Common myeloid progenitor, CD34-positive (primary cell): ENCODE measurements at regions not wholly inside any gene's neighbourhood (a gene's known extent, or its start where the extent isn't known, plus 50 kb on each side); places are given as distances from the start of the nearest gene placed in this dataset.

ENCODE experiments used
- CTCF ChIA-PET: fragments of 350-600 bp; sonication (Branson Sonifier 250); formaldehyde crosslinking; loops from one replicate; lab custom pipeline; 2021; ENCODE audit warnings: antibody characterized with exemption; lab: Charles Lee
- POLR2A ChIA-PET: fragments of 350-600 bp; sonication (Branson Sonifier 250); formaldehyde crosslinking; loops from one replicate; lab custom pipeline; 2021; ENCODE audit warnings: antibody characterized with exemption; lab: Charles Lee
- DNase-seq, 3 donors: peaks; one replicate each; pipeline versions ENCODE4 v3.0.0 to v3.0.0-alpha.2; 2013
- H3K27ac ChIP-seq, 2 experiments: 1 replicate in 1 of 2; 2 replicates in 1 of 2; pipeline ENCODE4 v1.7.0; 2013; ENCODE audit warnings: inconsistent platforms in 2 of 2, low read length in 2 of 2, mild to moderate bottlenecking in 2 of 2, low read depth in 1 of 2, moderate library complexity in 1 of 2; ENCODE audit not compliant: severe bottlenecking in 2 of 2, insufficient read depth in 1 of 2, poor library complexity in 1 of 2
- H3K27me3 ChIP-seq, 5 experiments: replicated peaks in 2 of 5; 1 replicate in 3 of 5; 2 replicates in 2 of 5; pipeline versions ENCODE4 v1.6.1 to v1.7.0; 2013; ENCODE audit warnings: low read length in 4 of 5, mild to moderate bottlenecking in 2 of 5, moderate library complexity in 2 of 5, inconsistent platforms in 1 of 5; ENCODE audit not compliant: insufficient read depth in 5 of 5, control insufficient read depth in 4 of 5
- H3K36me3 ChIP-seq, 4 experiments: 1 replicate in 2 of 4; 2 replicates in 2 of 4; pipeline versions ENCODE4 v1.6.1 to v1.7.0; 2013; ENCODE audit warnings: low read length in 3 of 4, control low read depth in 1 of 4, mild to moderate bottlenecking in 1 of 4; ENCODE audit not compliant: control insufficient read depth in 4 of 4, insufficient read depth in 4 of 4
- H3K4me1 ChIP-seq, 4 experiments: 1 replicate in 3 of 4; 2 replicates in 1 of 4; pipeline versions ENCODE4 v1.6.1 to v1.7.1; 2013; ENCODE audit warnings: low read length in 3 of 4, mild to moderate bottlenecking in 3 of 4, control low read depth in 1 of 4, inconsistent platforms in 1 of 4, moderate library complexity in 1 of 4; ENCODE audit not compliant: control insufficient read depth in 4 of 4, insufficient read depth in 4 of 4; ENCODE audit errors: control extremely low read depth in 1 of 4
- H3K4me3 ChIP-seq, 7 experiments: 1 replicate in 4 of 7; 2 replicates in 3 of 7; pipeline versions ENCODE4 v1.5.1 to v1.7.0; 2013; ENCODE audit warnings: mild to moderate bottlenecking in 7 of 7, low read length in 6 of 7, moderate library complexity in 6 of 7, inconsistent platforms in 2 of 7, low read depth in 2 of 7, control low read depth in 1 of 7; ENCODE audit not compliant: insufficient read depth in 4 of 7, control insufficient read depth in 1 of 7; ENCODE audit errors: extremely low read depth in 1 of 7
- H3K9me3 ChIP-seq, 5 experiments: 1 replicate in 4 of 5; 2 replicates in 1 of 5; pipeline versions ENCODE4 v1.6.1 to v1.7.1; 2013; ENCODE audit warnings: low read length in 4 of 5, mild to moderate bottlenecking in 2 of 5, inconsistent platforms in 1 of 5, low read depth in 1 of 5, moderate library complexity in 1 of 5; ENCODE audit not compliant: control insufficient read depth in 4 of 5, insufficient read depth in 2 of 5; ENCODE audit errors: control extremely low read depth in 1 of 5
- WGBS: methylation state at CpG from one replicate; pipeline ENCODE4 v1.1.5; 2013; ENCODE audit not compliant: insufficient coverage; 5-methylcytosine and 5-hydroxymethylcytosine counted together

DNA sequence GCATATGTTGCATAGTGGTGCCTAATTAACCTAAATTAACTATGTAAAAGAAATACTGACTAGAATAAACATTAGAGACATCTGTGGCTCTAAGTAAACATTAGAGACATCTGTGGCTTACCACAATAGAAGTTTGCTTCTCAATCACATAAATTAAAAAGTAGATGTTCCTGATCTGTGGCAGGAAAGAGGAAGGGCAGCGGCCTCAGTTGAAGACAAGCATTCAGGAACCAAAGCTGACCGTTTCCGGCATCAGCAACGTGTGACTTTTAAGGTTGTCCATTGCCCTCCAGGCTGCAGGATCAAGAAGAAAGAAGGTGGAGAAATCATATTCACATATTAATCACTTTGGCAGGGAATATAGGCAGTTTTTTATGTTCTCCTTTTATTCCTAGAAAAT is 336.3 kb upstream of the TRAM1L1 start:
- POLR2A ChIA-PET: no interaction called here
- CTCF ChIA-PET: no interaction called here

DNA sequence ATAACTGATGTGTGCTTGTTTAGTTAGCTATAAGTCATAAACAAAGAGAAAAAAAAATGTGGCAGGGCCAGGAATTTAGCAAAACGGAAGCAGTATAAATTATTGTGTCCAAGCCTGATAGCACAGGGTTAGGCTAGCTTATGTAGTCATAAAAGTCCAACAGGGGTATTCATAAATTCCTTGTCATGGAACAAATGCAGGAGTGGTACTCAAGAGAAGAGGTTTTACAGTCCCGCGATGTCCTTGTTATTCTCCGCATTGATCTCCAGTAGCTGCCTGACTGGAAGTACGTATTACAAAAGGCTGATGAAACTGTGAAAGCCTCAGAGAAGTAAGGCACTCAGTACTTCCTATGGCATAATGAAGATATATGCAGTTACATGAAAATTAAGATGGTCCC is 336.9 kb upstream of the TRAM1L1 start:
- no peak overlapping the region for H3K27ac ChIP-seq
- 97% methylated on average over 4 of the region's 5 CpGs for WGBS

More for the DNA sequence above, 336.3 kb upstream of the TRAM1L1 start:
- Histone ChIP-seq H3K4me1 (no peaks in the 10 kb centered on the region), H3K9me3 (no peaks in the 10 kb centered on the region), H3K36me3 (no peaks in the 10 kb centered on the region), H3K27me3 (no peaks in the 10 kb centered on the region), H3K27ac (no peak overlapping the region), H3K4me3 (no peak overlapping the region)
- WGBS: no CpG with 5 or more reads among the region's 4 CpGs
- DNase-seq: no peak

DNA sequence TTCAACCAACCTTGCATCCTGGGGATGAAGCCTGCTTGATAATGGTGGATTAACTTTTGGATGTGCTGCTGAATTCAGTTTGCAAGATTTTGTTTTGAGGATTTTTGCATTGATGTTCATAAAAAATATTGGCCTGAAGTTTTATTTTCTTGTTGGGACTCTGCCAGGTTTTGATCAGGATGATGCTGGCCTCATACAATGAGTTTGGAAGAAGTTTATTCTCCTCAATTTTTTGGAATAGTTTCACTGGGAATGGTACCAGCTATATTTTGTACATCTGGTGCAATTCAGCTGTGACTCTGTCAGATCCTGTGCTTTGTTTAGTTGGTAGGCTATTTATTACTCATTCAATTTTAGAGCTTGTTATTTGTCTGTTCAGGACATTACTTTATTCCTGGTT is 340.3 kb upstream of the TRAM1L1 start:
- ChIA-PET CTCF (no interaction called here), POLR2A (interaction anchor here (0.5 kb wide), 1 partner anchor 1501 kb away, joined by 3 read pairs; no protein-coding TSS in a partner anchor)
- Histone ChIP-seq H3K27me3 (no peaks in the 10 kb centered on the region), H3K4me1 (no peaks in the 10 kb centered on the region), H3K9me3 (no peaks in the 10 kb centered on the region), H3K36me3 (no peaks in the 10 kb centered on the region), H3K27ac (no peak overlapping the region), H3K4me3 (no peak overlapping the region)
- no peak for DNase-seq

More for the DNA sequence above, 336.9 kb upstream of the TRAM1L1 start:
- Histone ChIP-seq H3K27me3 (no peaks in the 10 kb centered on the region), H3K4me1 (no peaks in the 10 kb centered on the region), H3K4me3 (no peak overlapping the region), H3K36me3 (no peaks in the 10 kb centered on the region), H3K9me3 (no peaks in the 10 kb centered on the region)
- ChIA-PET CTCF (no interaction called here), POLR2A (no interaction called here)
- DNase-seq: no peak

DNA sequence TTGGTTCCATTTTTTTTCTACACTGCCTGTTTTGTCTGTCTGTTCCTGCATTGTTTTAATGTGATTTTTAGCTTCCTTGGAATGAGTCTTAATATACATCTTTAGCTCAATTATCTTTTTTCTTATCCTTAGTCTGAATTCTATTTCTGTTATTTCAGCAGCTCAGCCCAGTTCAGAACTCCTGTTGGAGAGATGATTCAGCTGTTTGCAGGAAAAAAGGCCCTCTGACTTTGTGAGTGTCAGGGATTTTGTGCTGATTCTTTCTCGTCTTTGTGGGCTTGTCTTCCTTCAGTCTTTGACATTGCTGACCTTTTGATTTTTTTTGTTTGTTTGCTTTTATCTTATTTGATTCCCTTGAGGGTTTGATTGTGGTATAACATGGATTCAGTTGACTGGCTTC is 343.2 kb upstream of the TRAM1L1 start:
- 100% methylated on average over 1 of the region's 1 CpG for WGBS
- CTCF ChIA-PET: no interaction called here
- no peaks in the 10 kb centered on the region for H3K9me3 ChIP-seq
- POLR2A ChIA-PET: no interaction called here
- H3K4me3 ChIP-seq: no peak overlapping the region
- no peaks in the 10 kb centered on the region for H3K36me3 ChIP-seq
- H3K27me3 ChIP-seq: no peaks in the 10 kb centered on the region
- H3K27ac ChIP-seq: no peak overlapping the region
- no peak for DNase-seq
- no peaks in the 10 kb centered on the region for H3K4me1 ChIP-seq

DNA sequence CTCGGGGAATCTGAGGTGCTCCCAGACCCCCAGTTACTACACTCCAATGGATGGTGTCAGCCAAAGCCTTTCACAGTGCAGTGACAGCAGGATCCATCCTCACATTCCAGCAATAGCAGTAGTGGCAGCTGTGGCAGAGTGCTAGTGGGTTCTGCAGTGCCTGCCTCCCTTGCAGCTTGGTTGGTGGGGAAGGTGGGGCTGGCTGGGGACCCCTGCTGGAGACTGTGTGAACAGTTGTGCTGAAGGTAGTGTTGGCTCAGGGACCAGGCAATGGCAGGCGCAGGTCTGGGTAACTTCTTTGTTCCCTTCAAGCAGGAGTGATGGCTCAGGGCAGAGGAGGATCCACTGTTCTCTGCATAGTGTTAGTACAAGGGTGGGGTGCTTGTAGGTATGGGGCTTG is 343.7 kb upstream of the TRAM1L1 start:
- H3K36me3 ChIP-seq: no peaks in the 10 kb centered on the region
- no peaks in the 10 kb centered on the region for H3K9me3 ChIP-seq
- no peaks in the 10 kb centered on the region for H3K27me3 ChIP-seq
- H3K4me3 ChIP-seq: no peak overlapping the region
- POLR2A ChIA-PET: interaction anchor here (0.6 kb wide), 1 partner anchor 630 kb away, joined by 4 read pairs; no protein-coding TSS in a partner anchor
- no peak overlapping the region for H3K27ac ChIP-seq
- CTCF ChIA-PET: no interaction called here
- no peaks in the 10 kb centered on the region for H3K4me1 ChIP-seq
- WGBS: 100% methylated on average over 2 of the region's 2 CpGs
- no peak for DNase-seq

DNA sequence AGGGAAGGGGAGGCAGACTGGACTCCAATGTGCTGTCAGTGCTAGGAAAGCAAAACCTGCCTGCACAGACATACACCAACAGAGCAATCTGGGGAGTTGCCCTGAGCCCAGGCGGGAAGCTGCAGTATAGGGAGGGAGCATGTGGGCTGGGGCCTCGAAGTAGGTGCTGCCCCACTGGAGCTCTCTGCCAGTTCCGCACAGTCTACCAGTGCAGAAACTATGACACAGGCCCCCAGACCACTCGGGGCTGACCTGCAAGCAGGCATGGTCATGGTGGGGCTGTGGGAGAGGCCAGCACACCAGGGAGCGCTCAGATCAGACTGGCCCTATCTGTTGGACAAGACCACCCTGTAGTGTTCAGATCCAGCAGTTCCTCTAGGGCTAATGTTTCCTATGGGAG is 344.1 kb upstream of the TRAM1L1 start:
- H3K27ac ChIP-seq: no peak overlapping the region
- no peaks in the 10 kb centered on the region for H3K36me3 ChIP-seq
- no peak overlapping the region for H3K4me3 ChIP-seq
- DNase-seq: no peak
- no peaks in the 10 kb centered on the region for H3K4me1 ChIP-seq
- H3K9me3 ChIP-seq: no peaks in the 10 kb centered on the region
- ChIA-PET CTCF (no interaction called here), POLR2A (interaction anchor here (0.6 kb wide), 1 partner anchor 629 kb away, joined by 4 read pairs; no protein-coding TSS in a partner anchor)
- 69% methylated on average over 4 of the region's 5 CpGs for WGBS
- H3K27me3 ChIP-seq: no peaks in the 10 kb centered on the region

DNA sequence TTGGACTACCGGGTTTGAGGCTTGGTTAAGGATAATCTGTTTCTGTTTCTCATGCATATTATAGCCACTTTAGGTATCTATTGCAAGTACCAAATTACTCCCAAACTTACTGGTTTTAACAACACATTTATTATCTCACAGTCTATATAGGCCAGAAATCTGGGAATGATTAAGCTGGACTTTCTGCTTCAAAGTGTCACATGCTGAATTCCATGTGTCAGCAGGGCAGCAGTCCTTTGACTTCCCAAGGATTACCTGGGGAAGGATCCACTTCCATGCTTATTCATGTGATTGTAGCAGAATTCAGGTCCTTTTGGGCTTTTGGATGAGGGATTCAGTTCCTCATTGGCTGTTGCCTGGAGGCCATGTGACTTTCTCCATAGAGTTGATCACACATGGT is 349.0 kb upstream of the TRAM1L1 start:
- no peaks in the 10 kb centered on the region for H3K27me3 ChIP-seq
- ChIA-PET POLR2A (no interaction called here), CTCF (no interaction called here)
- H3K4me1 ChIP-seq: no peaks in the 10 kb centered on the region
- WGBS: no CpG with 5 or more reads among the region's 1 CpG
- no peaks in the 10 kb centered on the region for H3K9me3 ChIP-seq
- H3K36me3 ChIP-seq: no peaks in the 10 kb centered on the region
- H3K27ac ChIP-seq: no peak overlapping the region
- no peak for DNase-seq
- no peak overlapping the region for H3K4me3 ChIP-seq
